ENCODE measurements at regions not wholly inside any gene's neighbourhood (a gene's known extent, or its start where the extent isn't known, plus 50 kb on each side); places are given as distances from the start of the nearest gene placed in this dataset.
"Not testable (repeated sequence)": the region's sequence is repeated elsewhere in the genome, so short reads cannot be mapped to it uniquely, and the experiment has no call there.

DNA sequence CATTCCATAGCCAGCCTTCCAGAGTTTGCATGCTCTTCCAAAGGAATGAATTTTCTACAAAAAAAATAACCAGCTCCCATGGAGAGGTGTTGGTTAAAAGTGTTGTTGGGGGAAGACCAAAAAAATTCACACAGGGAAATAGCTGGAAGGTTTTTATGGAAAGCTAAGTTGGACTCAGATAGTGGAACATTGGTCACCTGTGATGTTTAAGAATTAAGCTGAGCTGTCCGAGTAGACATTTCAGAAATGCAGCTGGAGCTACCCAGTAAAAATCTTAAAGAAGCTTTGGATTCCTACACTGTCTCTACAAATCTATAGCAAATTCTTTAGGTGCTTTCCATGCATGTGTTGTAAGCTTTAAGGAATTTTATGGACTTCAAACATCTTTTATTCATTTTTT, 155.5 kb downstream of the THBS2 start:
- Histone ChIP-seq H3K27me3 (ENCODE audit: low read depth, low read length) (no peaks in the 10 kb centered on the region), H3K4me3 (ENCODE audit: low read depth in 1 of 2, low read length in 2 of 2) (no peak overlapping the region), H3K4me1 (ENCODE audit: control insufficient read depth in 1 of 2, insufficient read depth in 2 of 2, low read length in 2 of 2) (no peaks in the 10 kb centered on the region), H3K27ac (ENCODE audit: low read length) (no peak overlapping the region), H3K9me3 (ENCODE audit: control insufficient read depth in 1 of 2, low read length in 2 of 2) (no peaks in the 10 kb centered on the region), H3K36me3 (ENCODE audit: control insufficient read depth in 1 of 2, insufficient read depth in 2 of 2, low read length in 2 of 2) (no peaks in the 10 kb centered on the region)

GRCh38 chr6:169097381-169097959, 156.2 kb downstream of the THBS2 start:
- Histone ChIP-seq H3K4me3 (ENCODE audit: low read depth in 1 of 2, low read length in 2 of 2) (no peak overlapping the region), H3K4me1 (ENCODE audit: control insufficient read depth in 1 of 2, insufficient read depth in 2 of 2, low read length in 2 of 2) (no peaks in the 10 kb centered on the region), H3K27me3 (ENCODE audit: low read depth, low read length) (no peaks in the 10 kb centered on the region), H3K36me3 (ENCODE audit: control insufficient read depth in 1 of 2, insufficient read depth in 2 of 2, low read length in 2 of 2) (no peaks in the 10 kb centered on the region), H3K9me3 (ENCODE audit: control insufficient read depth in 1 of 2, low read length in 2 of 2) (no peaks in the 10 kb centered on the region), H3K27ac (ENCODE audit: low read length) (no peak overlapping the region)

DNA sequence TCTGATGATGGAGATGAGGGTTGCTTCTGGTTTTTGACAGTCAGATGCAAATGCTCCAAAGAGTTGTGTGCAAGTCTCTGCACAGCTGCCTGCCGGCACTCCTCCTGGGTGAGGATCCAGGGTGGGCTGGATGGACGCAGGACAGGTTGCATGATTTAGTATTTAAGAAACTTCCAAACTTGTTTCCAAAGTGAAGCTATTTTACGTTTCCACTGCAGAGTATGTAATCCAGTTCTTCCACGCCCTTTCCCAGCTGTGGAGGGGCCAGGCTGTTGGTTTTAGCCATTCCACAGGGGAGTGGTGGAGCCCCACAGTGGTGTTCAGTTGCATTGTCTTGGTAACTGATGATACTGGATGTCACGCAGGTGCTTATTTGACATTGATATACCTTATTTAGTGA, 157.3 kb downstream of the THBS2 start:
- H3K9me3 ChIP-seq (ENCODE audit: control insufficient read depth in 1 of 2, low read length in 2 of 2): no peaks in the 10 kb centered on the region
- H3K36me3 ChIP-seq (ENCODE audit: control insufficient read depth in 1 of 2, insufficient read depth in 2 of 2, low read length in 2 of 2): no peaks in the 10 kb centered on the region
- no peak overlapping the region for H3K27ac ChIP-seq (ENCODE audit: low read length)
- H3K4me1 ChIP-seq (ENCODE audit: control insufficient read depth in 1 of 2, insufficient read depth in 2 of 2, low read length in 2 of 2): no peaks in the 10 kb centered on the region
- no peaks in the 10 kb centered on the region for H3K27me3 ChIP-seq (ENCODE audit: low read depth, low read length)
- no peak overlapping the region for H3K4me3 ChIP-seq (ENCODE audit: low read depth in 1 of 2, low read length in 2 of 2)

DNA sequence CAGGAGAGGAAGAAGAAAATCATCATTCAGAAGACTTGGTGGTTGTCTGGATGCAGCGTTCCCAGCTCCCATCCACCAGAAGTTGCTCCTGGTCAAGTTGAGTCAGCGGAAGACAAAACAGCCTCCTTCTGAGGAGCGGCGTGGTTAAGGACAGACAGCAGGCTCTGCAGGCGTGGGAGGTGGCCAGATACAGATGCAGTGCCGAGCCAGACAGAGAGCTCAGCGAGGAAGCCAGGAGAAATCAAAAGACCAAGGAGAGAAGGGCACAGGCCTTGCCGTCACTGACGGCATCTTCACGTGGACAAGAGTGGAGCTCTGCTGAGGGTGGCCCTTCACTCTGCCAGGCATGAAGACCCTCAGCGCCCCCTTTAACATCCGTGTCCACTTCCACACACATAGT, 158.5 kb downstream of the THBS2 start:
- no peaks in the 10 kb centered on the region for H3K4me1 ChIP-seq (ENCODE audit: control insufficient read depth in 1 of 2, insufficient read depth in 2 of 2, low read length in 2 of 2)
- H3K27ac ChIP-seq (ENCODE audit: low read length): no peak overlapping the region
- H3K36me3 ChIP-seq (ENCODE audit: control insufficient read depth in 1 of 2, insufficient read depth in 2 of 2, low read length in 2 of 2): no peaks in the 10 kb centered on the region
- H3K27me3 ChIP-seq (ENCODE audit: low read depth, low read length): no peaks in the 10 kb centered on the region
- H3K4me3 ChIP-seq (ENCODE audit: low read depth in 1 of 2, low read length in 2 of 2): no peak overlapping the region
- peaks cover 0 to 8% of the 10 kb centered on the region in 2 donors for H3K9me3 ChIP-seq (ENCODE audit: control insufficient read depth in 1 of 2, low read length in 2 of 2)

- Histone ChIP-seq H3K4me1 (ENCODE audit: control insufficient read depth in 1 of 2, insufficient read depth in 2 of 2, low read length in 2 of 2) (no peaks in the 10 kb centered on the region), H3K36me3 (ENCODE audit: control insufficient read depth in 1 of 2, insufficient read depth in 2 of 2, low read length in 2 of 2) (no peaks in the 10 kb centered on the region), H3K27ac (ENCODE audit: low read length) (no peak overlapping the region), H3K9me3 (ENCODE audit: control insufficient read depth in 1 of 2, low read length in 2 of 2) (peaks cover 0 to 8% of the 10 kb centered on the region in 2 donors), H3K27me3 (ENCODE audit: low read depth, low read length) (no peaks in the 10 kb centered on the region), H3K4me3 (ENCODE audit: low read depth in 1 of 2, low read length in 2 of 2) (no peak overlapping the region)
These were observed 159.1 kb downstream of the THBS2 start for GRCh38 chr6:169094552-169094950.

GRCh38 chr6:169093770-169094551, 159.7 kb downstream of the THBS2 start:
- Histone ChIP-seq H3K4me1 (ENCODE audit: control insufficient read depth in 1 of 2, insufficient read depth in 2 of 2, low read length in 2 of 2) (no peaks in the 10 kb centered on the region), H3K9me3 (ENCODE audit: control insufficient read depth in 1 of 2, low read length in 2 of 2) (peaks cover 0 to 8% of the 10 kb centered on the region in 2 donors), H3K27ac (ENCODE audit: low read length) (no peak overlapping the region), H3K27me3 (ENCODE audit: low read depth, low read length) (no peaks in the 10 kb centered on the region), H3K36me3 (ENCODE audit: control insufficient read depth in 1 of 2, insufficient read depth in 2 of 2, low read length in 2 of 2) (no peaks in the 10 kb centered on the region), H3K4me3 (ENCODE audit: low read depth in 1 of 2, low read length in 2 of 2) (no peak overlapping the region)

GRCh38 chr6:169093066-169093723, 160.5 kb downstream of the THBS2 start:
- no peak overlapping the region for H3K4me3 ChIP-seq (ENCODE audit: low read depth in 1 of 2, low read length in 2 of 2)
- no peaks in the 10 kb centered on the region for H3K36me3 ChIP-seq (ENCODE audit: control insufficient read depth in 1 of 2, insufficient read depth in 2 of 2, low read length in 2 of 2)
- H3K27ac ChIP-seq (ENCODE audit: low read length): no peak overlapping the region
- H3K27me3 ChIP-seq (ENCODE audit: low read depth, low read length): no peaks in the 10 kb centered on the region
- H3K9me3 ChIP-seq (ENCODE audit: control insufficient read depth in 1 of 2, low read length in 2 of 2): peaks cover 0 to 8% of the 10 kb centered on the region in 2 donors
- no peaks in the 10 kb centered on the region for H3K4me1 ChIP-seq (ENCODE audit: control insufficient read depth in 1 of 2, insufficient read depth in 2 of 2, low read length in 2 of 2)

DNA sequence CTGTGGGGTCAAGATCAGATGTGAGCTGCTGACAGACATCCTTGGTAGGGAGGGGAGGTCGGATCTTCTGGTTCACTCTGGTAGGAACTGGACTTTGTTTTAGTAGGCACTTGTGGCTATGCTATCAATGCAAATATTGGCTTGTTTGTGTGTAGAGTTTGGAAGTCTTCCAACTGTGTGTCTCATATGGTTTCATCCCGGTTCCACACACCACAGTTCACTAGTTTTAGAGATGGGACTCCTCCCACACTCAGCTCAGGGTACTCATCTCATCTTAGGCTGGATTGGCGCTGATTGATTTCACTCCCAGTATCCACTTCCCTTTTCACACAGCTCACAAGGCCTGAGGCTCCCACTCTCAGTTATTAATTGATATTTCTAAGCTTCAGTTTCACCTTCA, 161.3 kb downstream of the THBS2 start:
- Histone ChIP-seq H3K27me3 (ENCODE audit: low read depth, low read length) (no peaks in the 10 kb centered on the region), H3K4me1 (ENCODE audit: control insufficient read depth in 1 of 2, insufficient read depth in 2 of 2, low read length in 2 of 2) (no peaks in the 10 kb centered on the region), H3K4me3 (ENCODE audit: low read depth in 1 of 2, low read length in 2 of 2) (no peak overlapping the region), H3K36me3 (ENCODE audit: control insufficient read depth in 1 of 2, insufficient read depth in 2 of 2, low read length in 2 of 2) (no peaks in the 10 kb centered on the region), H3K9me3 (ENCODE audit: control insufficient read depth in 1 of 2, low read length in 2 of 2) (peaks cover 0 to 8% of the 10 kb centered on the region in 2 donors), H3K27ac (ENCODE audit: low read length) (no peak overlapping the region)

- not testable (repeated sequence) for H3K27ac ChIP-seq (ENCODE audit: low read length); H3K36me3 ChIP-seq (ENCODE audit: control insufficient read depth in 1 of 2, insufficient read depth in 2 of 2, low read length in 2 of 2); H3K4me1 ChIP-seq (ENCODE audit: control insufficient read depth in 1 of 2, insufficient read depth in 2 of 2, low read length in 2 of 2); H3K4me3 ChIP-seq (ENCODE audit: low read depth in 1 of 2, low read length in 2 of 2); H3K9me3 ChIP-seq (ENCODE audit: control insufficient read depth in 1 of 2, low read length in 2 of 2); H3K27me3 ChIP-seq (ENCODE audit: low read depth, low read length)
These were observed 163.0 kb downstream of the THBS2 start for GRCh38 chr6:169090514-169091127.

GRCh38 chr6:169088762-169089161, 164.9 kb downstream of the THBS2 start:
- no peak overlapping the region for H3K4me3 ChIP-seq (ENCODE audit: low read depth in 1 of 2, low read length in 2 of 2)
- H3K27me3 ChIP-seq (ENCODE audit: low read depth, low read length): no peaks in the 10 kb centered on the region
- peaks cover 0 to 8% of the 10 kb centered on the region in 2 donors for H3K9me3 ChIP-seq (ENCODE audit: control insufficient read depth in 1 of 2, low read length in 2 of 2)
- no peak overlapping the region for H3K27ac ChIP-seq (ENCODE audit: low read length)
- no peaks in the 10 kb centered on the region for H3K36me3 ChIP-seq (ENCODE audit: control insufficient read depth in 1 of 2, insufficient read depth in 2 of 2, low read length in 2 of 2)
- no peaks in the 10 kb centered on the region for H3K4me1 ChIP-seq (ENCODE audit: control insufficient read depth in 1 of 2, insufficient read depth in 2 of 2, low read length in 2 of 2)

GRCh38 chr6:169087443-169088041, 166.1 kb downstream of the THBS2 start:
- peaks cover 0 to 8% of the 10 kb centered on the region in 2 donors for H3K9me3 ChIP-seq (ENCODE audit: control insufficient read depth in 1 of 2, low read length in 2 of 2)
- H3K36me3 ChIP-seq (ENCODE audit: control insufficient read depth in 1 of 2, insufficient read depth in 2 of 2, low read length in 2 of 2): no peaks in the 10 kb centered on the region
- no peak overlapping the region for H3K27ac ChIP-seq (ENCODE audit: low read length)
- no peak overlapping the region for H3K4me3 ChIP-seq (ENCODE audit: low read depth in 1 of 2, low read length in 2 of 2)
- no peaks in the 10 kb centered on the region for H3K4me1 ChIP-seq (ENCODE audit: control insufficient read depth in 1 of 2, insufficient read depth in 2 of 2, low read length in 2 of 2)
- no peaks in the 10 kb centered on the region for H3K27me3 ChIP-seq (ENCODE audit: low read depth, low read length)
